HCT116 (cell line): ENCODE measurements at regions not wholly inside any gene's neighbourhood (a gene's known extent, or its start where the extent isn't known, plus 50 kb on each side); places are given as distances from the start of the nearest gene placed in this dataset.

Experiments used
- ATAC-seq: fragments of 200-7000 bp; cut with Tn5 transposase; 2 replicates; pipeline ENCODE4 v1.9.1; 2020; ENCODE audit warnings: mild to moderate bottlenecking, moderate library complexity
- BruUV-seq: library from RNA; stranded (reverse); fragments of 400-500 nt; replicated peaks from 2 replicates; lab custom pipeline; 2021; lab: Mats Ljungman, UMichigan
- CTCF ChIA-PET: fragments of 300-600 bp; sonication (Branson Sonifier 250); formaldehyde crosslinking; loops from one replicate; lab custom pipeline; 2021; ENCODE audit warnings: antibody characterized with exemption; lab: Charles Lee
- POLR2A ChIA-PET: fragments of 300-600, 350-600 bp; sonication (Branson Sonifier 250); formaldehyde crosslinking; loops from one replicate; lab custom pipeline; 2021; ENCODE audit warnings: antibody characterized with exemption; lab: Charles Lee
- RAD21 ChIA-PET, 2 experiments: fragments of 300-600 bp; sonication (Branson Sonifier 250); formaldehyde crosslinking; loops; one replicate each; lab custom pipeline; 2023; ENCODE audit warnings: low total read pairs in 2 of 2; ENCODE audit not compliant: uncharacterized antibody in 2 of 2, unreplicated experiment in 2 of 2, low non-redundant PET in 1 of 2; lab: Charles Lee
- DNase-seq: peaks from one replicate; pipeline ENCODE4 v3.0.0-alpha.2; 2010; ENCODE audit warnings: low read depth, low spot score
- H2AFZ ChIP-seq: fragments of 200-600 bp; shearing (Covaris generic), sonication (generic); 2 replicates; pipeline ENCODE4 v1.6.1; 2017; ENCODE audit warnings: low read depth, mixed run types, mixed read lengths, antibody characterized with exemption, low read length; ENCODE audit not compliant: poor library complexity, severe bottlenecking
- H3K27ac ChIP-seq: 2 replicates; pipeline ENCODE4 v1.5.1; 2012; ENCODE audit warnings: low read depth, low read length
- H3K27me3 ChIP-seq: fragments of 200-600 bp; sonication (generic); 2 replicates; pipeline ENCODE4 v1.6.1; 2016; ENCODE audit warnings: mixed run types, low read length, mixed read lengths; ENCODE audit not compliant: insufficient read depth
- H3K36me3 ChIP-seq, 2 experiments: fragments of 200-500 bp in 1 of 2; fragments of 200-600 bp in 1 of 2; sonication (Bioruptor generic) in 1 of 2; sonication (generic) in 1 of 2; 2 replicates each; pipeline versions ENCODE4 v1.5.1 to v1.6.1; 2014 to 2016; ENCODE audit warnings: low read length in 2 of 2, inconsistent platforms in 1 of 2, mixed read lengths in 1 of 2, mixed run types in 1 of 2; ENCODE audit not compliant: insufficient read depth in 2 of 2, control insufficient read depth in 1 of 2
- H3K4me1 ChIP-seq, 2 experiments: fragments of 200-600 bp in 1 of 2; sonication (generic) in 1 of 2; 2 replicates each; pipeline versions ENCODE4 v1.5.1 to v1.6.1; 2012 to 2017; ENCODE audit warnings: low read length in 2 of 2, inconsistent platforms in 1 of 2, mild to moderate bottlenecking in 1 of 2, mixed read lengths in 1 of 2, mixed run types in 1 of 2, moderate library complexity in 1 of 2; ENCODE audit not compliant: insufficient read depth in 2 of 2, control insufficient read depth in 1 of 2
- H3K4me2 ChIP-seq: fragments of 200-600 bp; sonication (generic); 2 replicates; pipeline ENCODE4 v1.6.1; 2017; ENCODE audit warnings: mixed run types, low read length, mixed read lengths
- H3K4me3 ChIP-seq, 2 experiments: fragments of 200-600 bp in 1 of 2; sonication (generic) in 1 of 2; replicated peaks in 1 of 2; 2 replicates each; pipeline ENCODE4 v1.5.1; 2011 to 2016; ENCODE audit warnings: low read length in 2 of 2, control low read depth in 1 of 2, low read depth in 1 of 2, mild to moderate bottlenecking in 1 of 2, mixed read lengths in 1 of 2, mixed run types in 1 of 2
- H3K79me2 ChIP-seq: fragments of 200-600 bp; sonication (generic); 2 replicates; pipeline ENCODE4 v1.6.1; 2017; ENCODE audit warnings: mild to moderate bottlenecking, mixed run types, low read length, moderate library complexity, mixed read lengths; ENCODE audit not compliant: insufficient read depth
- H3K9ac ChIP-seq: fragments of 200-600 bp; sonication (generic); 2 replicates; pipeline ENCODE4 v1.6.1; 2016; ENCODE audit warnings: low read length, mixed read lengths
- H3K9me2 ChIP-seq: fragments of 200-600 bp; sonication (generic), shearing (Covaris generic); 2 replicates; pipeline ENCODE4 v1.6.1; 2017; ENCODE audit warnings: mixed run types, mild to moderate bottlenecking, moderate library complexity; ENCODE audit not compliant: insufficient read depth
- H3K9me3 ChIP-seq, 2 experiments: fragments of 200-500 bp in 1 of 2; fragments of 200-600 bp in 1 of 2; sonication (Bioruptor generic) in 1 of 2; sonication (generic) in 1 of 2; 2 replicates each; pipeline ENCODE4 v1.6.1; 2014 to 2017; ENCODE audit warnings: low read length in 2 of 2, mixed read lengths in 2 of 2, inconsistent platforms in 1 of 2, low read depth in 1 of 2, mild to moderate bottlenecking in 1 of 2, mixed run types in 1 of 2, moderate library complexity in 1 of 2; ENCODE audit not compliant: control insufficient read depth in 1 of 2, insufficient read depth in 1 of 2
- H4K20me1 ChIP-seq: fragments of 200-600 bp; sonication (generic), shearing (Covaris generic); 2 replicates; pipeline ENCODE4 v1.6.1; 2017; ENCODE audit warnings: mixed run types, mild to moderate bottlenecking, moderate library complexity; ENCODE audit not compliant: insufficient read depth
- EZH2phosphoT487 ChIP-seq: fragments of 200-600 bp; IDR thresholded peaks from 2 replicates; pipeline ENCODE4 v1.6.1; 2018; ENCODE audit warnings: antibody characterized with exemption, borderline replicate concordance
- RAD21 ChIP-seq: IDR thresholded peaks from 2 replicates; pipeline ENCODE4 v1.6.1; 2012; ENCODE audit warnings: low read depth, mild to moderate bottlenecking
- SIN3A ChIP-seq: IDR thresholded peaks from 2 replicates; pipeline ENCODE4 v1.6.1; 2012; ENCODE audit warnings: low read depth
- SP1 ChIP-seq: IDR thresholded peaks from 2 replicates; pipeline ENCODE4 v1.6.1; 2012; ENCODE audit warnings: low read depth
- SRF ChIP-seq: IDR thresholded peaks from 2 replicates; pipeline ENCODE4 v1.6.1; 2012; ENCODE audit warnings: low read depth
- ZFX ChIP-seq: fragments of 450-650 bp; IDR thresholded peaks from 2 replicates; pipeline ENCODE4 v1.6.1; 2017
- ZNF274 ChIP-seq: fragments of 200-500 bp; sonication (Bioruptor generic); IDR thresholded peaks from 2 replicates; pipeline ENCODE4 v1.6.1; 2014; ENCODE audit warnings: mild to moderate bottlenecking, low read depth, low read length, inconsistent platforms
- intact Hi-C: fragments of 100-400 bp; cut with micrococcal nuclease; formaldehyde crosslinking; loops from 2 replicates; pipeline ENCODE4 v1.10.0; 2022
- TF ChIP-seq, protein P1 (sequence below): IDR thresholded peaks from 2 replicates; pipeline ENCODE4 v1.6.1; 2012
- TF ChIP-seq, protein P2 (sequence below): IDR thresholded peaks from 2 replicates; pipeline ENCODE4 v1.6.1; 2012; ENCODE audit warnings: low read depth

DNA sequence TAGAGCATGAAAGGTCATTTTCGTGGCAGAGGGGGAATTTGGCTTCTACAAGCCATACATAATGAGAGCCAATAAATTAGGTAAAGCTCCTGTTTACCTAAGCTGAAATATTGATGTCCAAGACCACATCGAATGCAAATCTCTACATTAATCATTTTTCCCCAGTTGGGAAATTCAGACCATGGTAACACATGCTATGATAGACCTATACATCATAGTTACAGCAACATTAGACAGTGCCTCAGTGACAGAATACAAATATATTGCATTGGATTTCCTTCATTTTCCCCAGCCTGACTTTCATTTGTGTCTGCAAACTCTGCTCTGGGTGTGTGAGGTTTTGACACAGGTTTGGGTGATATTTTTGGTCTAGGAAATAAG is 1079.7 kb upstream of the TENM4 start:
- H3K9me3 ChIP-seq: peaks cover 0 to 27% of the 10 kb centered on the region in 2 experiments; a peak in 2 of 4 replicates
- no peak for DNase-seq
- no peak for ATAC-seq
- ChIA-PET POLR2A (no interaction called here), CTCF (no interaction called here), RAD21 (no interaction called here)
- no peaks in the 10 kb centered on the region for H3K4me1 ChIP-seq
- H3K9me2 ChIP-seq: no peaks in the 10 kb centered on the region
- no peak overlapping the region for H3K4me3 ChIP-seq
- H4K20me1 ChIP-seq: no peaks in the 10 kb centered on the region
- intact Hi-C loops: no loop called here
- H3K27me3 ChIP-seq: no peaks in the 10 kb centered on the region
- no peak overlapping the region for H3K9ac ChIP-seq
- no peak overlapping the region for H3K4me2 ChIP-seq
- TF ChIP-seq SRF (no peak), EZH2phosphoT487 (no peak), SP1 (no peak), RAD21 (no peak), ZFX (no peak), SIN3A (no peak), ZNF274 (no peak)
- TF ChIP-seq, protein P1, sequence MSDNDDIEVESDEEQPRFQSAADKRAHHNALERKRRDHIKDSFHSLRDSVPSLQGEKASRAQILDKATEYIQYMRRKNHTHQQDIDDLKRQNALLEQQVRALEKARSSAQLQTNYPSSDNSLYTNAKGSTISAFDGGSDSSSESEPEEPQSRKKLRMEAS: no peak
- TF ChIP-seq, protein P2, sequence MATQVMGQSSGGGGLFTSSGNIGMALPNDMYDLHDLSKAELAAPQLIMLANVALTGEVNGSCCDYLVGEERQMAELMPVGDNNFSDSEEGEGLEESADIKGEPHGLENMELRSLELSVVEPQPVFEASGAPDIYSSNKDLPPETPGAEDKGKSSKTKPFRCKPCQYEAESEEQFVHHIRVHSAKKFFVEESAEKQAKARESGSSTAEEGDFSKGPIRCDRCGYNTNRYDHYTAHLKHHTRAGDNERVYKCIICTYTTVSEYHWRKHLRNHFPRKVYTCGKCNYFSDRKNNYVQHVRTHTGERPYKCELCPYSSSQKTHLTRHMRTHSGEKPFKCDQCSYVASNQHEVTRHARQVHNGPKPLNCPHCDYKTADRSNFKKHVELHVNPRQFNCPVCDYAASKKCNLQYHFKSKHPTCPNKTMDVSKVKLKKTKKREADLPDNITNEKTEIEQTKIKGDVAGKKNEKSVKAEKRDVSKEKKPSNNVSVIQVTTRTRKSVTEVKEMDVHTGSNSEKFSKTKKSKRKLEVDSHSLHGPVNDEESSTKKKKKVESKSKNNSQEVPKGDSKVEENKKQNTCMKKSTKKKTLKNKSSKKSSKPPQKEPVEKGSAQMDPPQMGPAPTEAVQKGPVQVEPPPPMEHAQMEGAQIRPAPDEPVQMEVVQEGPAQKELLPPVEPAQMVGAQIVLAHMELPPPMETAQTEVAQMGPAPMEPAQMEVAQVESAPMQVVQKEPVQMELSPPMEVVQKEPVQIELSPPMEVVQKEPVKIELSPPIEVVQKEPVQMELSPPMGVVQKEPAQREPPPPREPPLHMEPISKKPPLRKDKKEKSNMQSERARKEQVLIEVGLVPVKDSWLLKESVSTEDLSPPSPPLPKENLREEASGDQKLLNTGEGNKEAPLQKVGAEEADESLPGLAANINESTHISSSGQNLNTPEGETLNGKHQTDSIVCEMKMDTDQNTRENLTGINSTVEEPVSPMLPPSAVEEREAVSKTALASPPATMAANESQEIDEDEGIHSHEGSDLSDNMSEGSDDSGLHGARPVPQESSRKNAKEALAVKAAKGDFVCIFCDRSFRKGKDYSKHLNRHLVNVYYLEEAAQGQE: no peak
- H2AFZ ChIP-seq: no peak overlapping the region
- BruUV-seq: no TSS peak
- H3K27ac ChIP-seq: no peak overlapping the region
- no peaks in the 10 kb centered on the region for H3K79me2 ChIP-seq
- H3K36me3 ChIP-seq: no peaks in the 10 kb centered on the region
